ENCODE measurements at regions not wholly inside any gene's neighbourhood (a gene's known extent, or its start where the extent isn't known, plus 50 kb on each side); places are given as distances from the start of the nearest gene placed in this dataset.
"Not testable (repeated sequence)": the region's sequence is repeated elsewhere in the genome, so short reads cannot be mapped to it uniquely, and the experiment has no call there.

DNA sequence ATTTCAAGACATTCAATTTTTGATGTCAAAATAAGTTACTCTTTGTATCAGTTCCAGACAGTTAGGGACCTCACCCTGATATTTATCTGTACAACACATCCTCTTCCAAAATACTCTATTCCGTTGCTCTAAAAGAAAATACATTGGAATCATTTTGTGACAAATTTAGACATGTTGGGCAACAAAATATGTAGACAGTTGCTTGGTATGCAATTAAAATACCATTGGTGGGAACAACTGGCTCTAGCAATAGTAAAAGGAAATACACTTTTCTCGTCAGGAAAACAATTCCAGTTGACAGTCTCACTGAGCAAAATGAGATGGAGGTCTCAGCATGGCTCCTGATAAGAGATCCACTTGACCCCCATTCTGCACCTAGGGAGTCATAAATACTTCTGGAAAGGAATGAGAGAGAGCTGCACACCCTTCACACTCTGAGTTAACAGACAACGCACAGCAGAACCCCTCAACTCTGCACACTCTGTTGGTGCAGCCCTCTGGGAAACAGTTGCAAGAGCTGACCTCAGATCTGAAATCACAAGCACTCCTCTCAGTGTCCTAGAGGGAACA, 171.3 kb upstream of the NT5E start:
- no peak for DNase-seq

DNA sequence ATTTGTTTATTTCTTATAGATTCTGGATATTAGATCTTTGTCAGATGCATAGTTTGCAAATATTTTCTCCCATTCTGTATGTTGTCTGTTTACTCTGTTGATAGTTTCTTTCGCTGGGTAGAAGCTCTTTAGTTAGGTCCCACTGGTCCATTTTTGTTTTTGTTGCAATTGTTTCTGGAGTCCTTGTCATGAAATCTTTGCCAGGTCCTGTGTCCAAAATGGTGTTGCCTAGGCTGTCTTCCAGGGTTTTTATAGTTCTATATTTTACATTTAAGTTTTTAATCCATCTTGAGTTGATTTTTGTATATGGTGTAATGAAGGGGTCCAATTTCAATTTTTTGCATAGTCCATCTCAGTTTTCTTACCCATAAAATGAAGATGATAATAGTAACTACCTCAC, 173.9 kb upstream of the NT5E start:
- DNase-seq, result not testable (repeated sequence)

DNA sequence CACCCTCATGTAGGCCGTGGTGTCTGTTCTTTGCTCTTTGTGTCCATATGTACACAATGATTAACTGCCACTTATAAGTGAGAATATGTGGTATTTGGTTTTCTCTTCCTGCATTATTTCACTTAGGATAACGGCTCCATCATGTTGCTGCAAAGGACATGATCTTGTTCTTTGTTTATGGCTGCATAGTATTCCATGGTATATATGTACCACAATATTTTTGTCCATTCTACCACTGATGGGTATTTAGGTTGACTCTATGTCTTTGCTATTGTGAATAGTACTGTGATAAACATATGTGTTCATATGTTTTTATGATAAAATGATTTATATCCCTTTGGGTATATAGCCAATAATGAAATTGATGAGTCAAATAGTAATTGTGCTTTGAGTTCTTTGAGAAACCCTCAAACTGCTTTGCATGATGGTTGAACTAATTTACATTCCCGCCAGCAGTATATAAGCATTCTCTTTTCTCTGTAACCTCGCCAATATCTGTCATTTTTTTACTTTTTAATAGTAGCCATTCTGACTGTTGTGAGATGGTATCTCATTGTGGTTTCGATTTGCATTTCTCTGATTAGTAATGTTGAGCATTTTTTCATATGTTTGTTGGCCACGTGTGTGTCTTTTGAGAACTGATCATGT, 174.4 kb upstream of the NT5E start:
- no peak for DNase-seq

DNA sequence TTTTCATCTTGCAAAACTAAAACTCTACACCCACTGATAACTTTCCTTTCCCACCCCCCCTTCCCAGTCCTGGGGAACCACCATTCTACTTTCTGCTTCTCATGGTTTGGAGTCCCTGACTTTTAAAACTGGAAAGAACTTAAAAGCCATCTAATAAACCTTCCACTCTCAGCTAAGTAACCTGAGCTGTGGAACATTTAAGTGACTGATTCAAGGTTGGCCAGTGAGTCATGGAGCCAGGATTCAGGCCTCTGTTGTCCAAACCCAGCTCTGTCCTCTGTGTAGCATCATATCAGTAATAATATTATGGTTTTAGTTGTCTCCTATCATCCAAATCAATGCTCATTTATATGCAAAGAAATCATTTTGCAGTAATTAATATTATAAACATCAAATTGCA, 176.0 kb upstream of the NT5E start:
- no peak for DNase-seq

DNA sequence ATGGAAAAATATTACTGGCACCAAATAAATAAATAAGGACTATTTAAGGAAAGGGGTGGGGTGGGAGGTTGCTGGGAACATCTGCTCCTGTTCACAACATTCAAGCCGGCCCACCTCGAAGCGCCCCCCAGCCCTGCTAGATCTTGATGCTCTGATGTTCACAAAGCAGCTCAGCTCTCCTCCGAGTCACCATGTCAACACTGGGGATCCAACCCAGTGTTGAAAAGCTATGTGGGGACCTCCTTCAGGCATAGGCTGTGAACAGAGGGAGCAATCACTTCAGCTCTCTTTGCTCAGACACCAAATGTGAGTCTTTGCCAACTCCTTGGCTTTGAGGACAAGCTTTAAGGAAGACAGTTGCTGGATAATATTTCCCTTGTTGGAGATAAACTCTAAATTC, 176.8 kb upstream of the NT5E start:
- no peak for DNase-seq

DNA sequence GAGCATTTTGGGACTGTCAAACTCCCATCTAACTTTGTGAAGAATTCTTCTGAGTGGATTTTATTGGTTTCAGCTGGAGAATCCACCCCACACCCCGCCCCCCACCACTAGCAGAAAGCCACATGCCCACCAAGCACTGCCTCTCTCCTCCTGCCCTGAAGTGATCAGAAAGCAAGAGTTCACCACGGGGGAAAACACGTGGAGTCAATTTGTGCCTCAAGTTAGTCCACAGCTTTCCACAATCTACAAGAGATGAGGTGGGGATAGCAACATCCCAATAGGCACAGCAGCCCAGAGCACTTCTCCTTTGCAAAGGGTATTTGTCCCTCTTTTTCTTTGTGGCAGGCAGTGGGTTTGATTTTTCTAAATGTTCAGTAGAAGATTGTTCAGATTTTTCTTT, 177.3 kb upstream of the NT5E start:
- DNase-seq, result no peak

DNA sequence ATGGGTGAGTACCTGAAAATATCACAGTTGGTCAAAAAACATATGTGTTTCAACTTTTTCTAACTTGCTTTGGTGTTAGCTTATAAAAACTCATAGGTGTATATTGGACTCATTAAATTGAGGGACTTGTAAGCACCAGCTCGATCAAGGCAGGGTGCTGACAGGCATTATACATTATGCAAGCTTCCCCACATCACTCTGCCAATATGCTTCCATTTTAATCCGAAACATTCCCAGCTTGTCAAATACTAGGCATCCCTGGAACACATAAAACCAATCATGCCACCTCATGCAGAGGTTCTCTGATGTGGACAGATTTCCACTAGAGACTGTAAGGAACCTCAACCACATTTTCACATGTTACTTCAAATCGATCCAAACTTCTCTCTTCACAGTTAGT, 187.3 kb upstream of the NT5E start:
- DNase-seq, result no peak

DNA sequence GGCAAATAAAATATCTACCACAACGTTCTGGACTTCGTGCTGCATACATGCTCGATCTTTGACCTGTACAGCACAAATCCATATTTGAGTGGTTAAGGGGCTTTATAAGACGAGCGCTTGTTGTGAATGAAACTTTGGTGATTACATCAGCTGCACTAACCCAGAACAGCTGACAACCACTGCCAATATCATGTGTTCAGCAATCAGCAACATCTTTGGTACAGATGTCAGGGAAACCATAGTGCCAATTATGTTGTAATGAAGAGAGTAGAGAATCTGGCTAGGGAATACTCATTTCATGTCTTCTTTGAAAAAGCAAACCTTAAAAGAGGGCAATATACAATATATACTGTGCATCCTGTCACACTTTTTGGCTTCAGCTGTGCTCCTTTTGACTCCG, 188.6 kb upstream of the NT5E start:
- DNase-seq, result no peak

DNA sequence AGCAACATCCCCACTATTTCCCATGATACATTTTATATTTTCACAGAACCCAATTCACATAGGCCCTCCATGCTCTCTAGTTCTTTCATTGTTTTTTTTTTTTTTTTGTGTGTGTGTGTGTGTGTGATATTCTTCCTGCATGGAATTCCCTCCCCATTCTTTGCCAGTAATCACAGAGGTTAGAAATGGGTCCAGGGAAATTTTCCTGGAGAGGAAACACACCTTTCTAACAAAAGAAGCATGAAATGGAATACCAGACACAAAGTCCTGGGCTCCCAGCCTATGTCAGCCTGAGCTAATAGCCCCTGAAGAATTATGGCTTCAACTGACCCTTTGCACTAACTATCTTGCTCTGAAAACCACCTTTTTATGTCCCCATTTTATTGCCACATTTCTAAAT, 194.2 kb upstream of the NT5E start:
- no peak for DNase-seq

DNA sequence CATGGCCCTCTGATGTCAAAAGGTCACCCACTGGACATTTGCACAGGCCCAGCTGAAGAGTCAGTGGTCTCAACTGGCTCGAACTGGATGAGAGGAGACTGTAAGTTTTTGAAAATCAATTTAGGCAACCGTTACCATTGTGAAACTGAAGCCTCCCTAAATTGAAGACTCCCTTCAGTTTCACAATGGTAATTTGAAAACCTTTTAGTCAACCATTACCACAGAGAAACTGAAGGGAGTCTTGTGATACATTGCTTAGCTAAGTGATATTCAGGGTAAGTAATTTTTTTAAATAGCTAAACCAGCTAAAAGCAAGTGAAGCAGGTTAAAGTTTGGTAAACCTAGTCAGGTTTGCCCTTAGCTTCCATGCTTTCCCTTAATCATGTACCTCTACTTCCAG, 197.3 kb upstream of the NT5E start:
- no peak for DNase-seq

DNA sequence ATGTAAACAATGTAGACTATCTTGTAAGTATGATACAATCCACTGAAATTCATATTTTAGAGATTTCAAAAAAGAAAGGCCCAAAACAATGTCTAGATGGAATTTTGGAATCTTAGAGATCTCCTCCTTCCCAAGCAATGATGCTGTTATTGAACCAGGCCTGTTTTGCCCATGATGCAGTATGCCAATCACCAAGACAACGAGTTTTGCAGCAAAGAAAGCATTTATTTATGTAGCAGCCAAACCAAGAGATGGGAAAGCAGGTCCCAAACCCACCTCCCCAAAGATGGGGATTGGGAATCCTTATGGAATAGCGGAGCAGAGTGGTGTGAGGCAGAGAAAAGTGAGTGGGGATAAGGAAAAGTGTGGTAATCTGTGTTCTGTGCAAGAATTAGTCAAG, 197.8 kb upstream of the NT5E start:
- DNase-seq, result no peak

DNA sequence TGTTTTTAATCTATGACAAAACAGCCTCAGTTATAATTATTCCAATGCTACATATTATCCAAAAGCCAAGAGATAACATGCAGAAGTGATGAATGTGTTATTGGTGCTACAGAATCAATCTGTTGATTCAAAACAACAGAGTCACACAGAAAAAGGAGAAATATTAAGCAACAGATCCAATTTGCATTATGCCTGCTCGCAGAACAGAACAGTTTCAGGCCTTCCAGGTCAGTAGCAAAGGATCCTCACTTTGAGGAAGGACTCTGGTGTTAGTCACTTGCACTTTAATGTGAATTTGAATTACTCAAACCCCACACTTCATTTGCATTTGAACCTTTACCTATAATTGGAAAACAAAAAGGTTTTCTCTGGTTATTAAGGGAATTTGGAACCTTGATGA, 198.6 kb upstream of the NT5E start:
- no peak for DNase-seq

DNA sequence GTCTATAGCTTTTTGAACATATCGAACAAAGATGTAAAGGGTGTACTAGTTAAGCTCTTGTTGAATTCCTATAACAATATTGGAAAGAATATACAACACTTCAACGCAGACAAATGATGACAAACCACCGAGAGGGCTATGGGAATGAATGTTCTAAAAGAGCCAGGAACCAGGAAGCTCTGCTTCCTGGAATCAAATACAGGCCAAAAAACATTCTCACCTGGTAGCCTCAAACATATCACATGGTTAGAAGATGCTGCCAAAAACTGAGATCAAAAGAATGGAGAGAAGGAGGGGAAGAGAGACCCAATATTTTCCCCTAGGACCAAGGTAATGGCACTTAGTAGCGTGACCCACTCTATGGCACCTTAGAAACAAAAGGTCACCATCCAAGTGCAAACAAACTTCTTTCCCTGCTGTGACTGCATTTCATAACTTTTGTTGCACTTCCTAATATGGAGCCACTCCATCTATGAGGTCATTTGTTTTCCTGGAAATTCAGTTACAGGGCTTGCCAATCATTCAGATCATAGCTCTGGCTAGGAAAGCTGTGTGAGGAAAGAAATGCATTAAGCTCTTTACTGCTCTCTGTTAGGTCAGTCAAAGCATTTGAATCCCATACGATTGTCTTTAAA, 199.2 kb upstream of the NT5E start:
- no peak for DNase-seq

DNA sequence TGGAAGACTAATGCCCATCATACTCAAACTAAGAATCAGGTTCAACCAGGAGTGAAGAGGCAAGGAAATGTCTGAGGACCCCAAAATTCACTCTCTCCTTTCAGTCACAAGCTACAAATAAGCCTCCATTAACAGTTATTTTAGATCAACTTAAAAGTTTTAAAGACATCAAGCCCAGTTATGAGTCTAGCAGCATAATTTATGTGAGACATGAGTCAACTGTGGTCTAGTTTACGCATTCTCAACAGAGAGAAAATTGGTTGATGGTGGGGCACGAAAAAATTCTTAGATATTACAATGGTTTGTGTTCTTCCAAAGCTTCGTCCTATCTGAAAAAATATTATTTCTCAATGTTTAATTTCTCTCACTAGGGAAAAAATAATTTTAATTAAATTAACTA, 204.9 kb upstream of the NT5E start:
- no peak for DNase-seq

DNA sequence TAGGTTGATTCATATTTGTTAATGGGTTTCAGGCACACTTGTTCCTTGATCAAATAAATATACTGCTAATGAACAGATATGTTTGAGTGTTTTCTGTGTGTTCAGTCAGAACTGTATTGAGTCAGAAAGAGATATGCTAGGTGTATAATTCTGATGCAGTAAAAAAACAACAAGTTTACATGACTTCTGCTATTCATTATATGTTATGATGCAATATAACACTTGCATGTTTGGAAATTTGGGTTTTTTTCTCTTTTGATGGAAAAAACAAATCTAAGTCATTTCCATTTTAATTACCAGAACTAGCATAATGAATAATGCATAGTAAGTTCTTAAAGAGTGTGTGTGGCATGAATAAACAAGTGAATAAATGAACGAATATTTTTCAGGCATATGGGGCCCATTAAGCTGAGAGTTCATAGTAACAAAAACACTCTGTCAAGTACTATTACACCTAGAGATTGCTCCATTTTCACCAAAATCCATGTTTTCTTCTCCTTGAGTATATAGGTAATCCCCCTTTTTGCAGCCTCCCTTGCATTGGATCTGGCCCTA, 208.3 kb upstream of the NT5E start:
- no peak for DNase-seq

DNA sequence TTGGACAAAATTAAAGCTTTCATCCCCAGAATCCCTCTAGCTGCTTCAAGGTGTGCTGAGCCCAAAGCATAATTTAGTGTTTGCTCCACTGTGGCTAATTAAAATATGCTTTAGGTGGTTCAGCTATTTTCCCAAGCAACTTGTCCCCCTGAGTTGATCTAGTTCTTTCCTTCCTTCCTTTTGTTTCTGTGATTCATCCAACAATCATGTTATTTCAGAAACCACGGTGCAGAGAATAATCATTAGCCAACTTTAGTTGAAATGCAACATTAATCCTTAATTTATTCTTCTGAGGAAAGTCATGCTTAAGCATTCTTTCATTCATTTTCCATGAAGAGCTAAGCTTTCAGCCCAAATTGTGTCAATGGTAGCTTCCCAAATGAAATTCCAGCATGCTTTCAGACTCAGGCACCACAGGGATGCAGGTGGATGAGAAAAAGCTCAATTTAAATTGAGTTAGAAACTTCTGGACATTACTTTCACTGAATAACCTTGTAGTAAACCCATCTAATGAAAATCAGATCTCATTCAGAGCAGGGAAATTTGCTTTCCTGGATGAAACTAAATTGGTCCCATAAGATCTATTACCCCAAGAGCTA, 209.0 kb upstream of the NT5E start:
- no peak for DNase-seq

DNA sequence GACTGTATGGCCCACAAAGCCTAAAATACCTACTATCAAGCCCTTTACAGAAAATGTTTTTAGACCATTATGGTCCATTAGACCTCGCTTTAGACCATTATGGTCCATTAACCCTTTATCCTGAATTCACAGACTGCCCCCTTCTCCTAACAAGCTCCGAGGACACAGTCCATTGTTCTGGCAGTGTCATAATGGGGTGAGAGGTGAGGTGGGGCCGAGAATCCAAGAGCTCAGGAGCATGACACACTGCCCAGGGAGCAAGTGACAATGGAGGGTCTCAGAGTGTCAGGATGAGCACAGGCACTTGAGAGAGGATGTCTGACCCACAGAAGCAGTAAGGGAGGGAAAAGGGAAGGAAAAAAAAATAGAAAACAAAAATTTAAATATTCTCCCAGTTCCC, 212.4 kb upstream of the NT5E start:
- DNase-seq, result no peak

DNA sequence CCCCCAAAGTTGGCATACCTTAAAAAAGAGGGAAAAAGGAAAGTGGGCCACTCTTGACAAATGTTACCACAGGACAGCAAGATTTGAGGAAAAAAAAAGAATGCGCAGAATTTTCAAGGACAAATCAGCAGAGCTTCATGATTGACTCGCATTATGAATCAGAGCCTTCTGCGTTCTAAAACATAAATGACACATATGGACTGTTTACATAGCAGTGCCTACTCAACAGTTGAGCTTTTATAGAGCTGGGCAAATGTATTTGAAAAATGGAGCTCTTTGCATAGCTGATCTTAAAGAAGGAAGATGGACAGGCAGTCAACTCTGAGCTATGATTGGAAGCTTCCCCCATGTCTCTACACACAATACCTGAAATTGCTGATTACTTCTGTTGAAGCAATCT, 213.2 kb upstream of the NT5E start:
- DNase-seq, result no peak

DNA sequence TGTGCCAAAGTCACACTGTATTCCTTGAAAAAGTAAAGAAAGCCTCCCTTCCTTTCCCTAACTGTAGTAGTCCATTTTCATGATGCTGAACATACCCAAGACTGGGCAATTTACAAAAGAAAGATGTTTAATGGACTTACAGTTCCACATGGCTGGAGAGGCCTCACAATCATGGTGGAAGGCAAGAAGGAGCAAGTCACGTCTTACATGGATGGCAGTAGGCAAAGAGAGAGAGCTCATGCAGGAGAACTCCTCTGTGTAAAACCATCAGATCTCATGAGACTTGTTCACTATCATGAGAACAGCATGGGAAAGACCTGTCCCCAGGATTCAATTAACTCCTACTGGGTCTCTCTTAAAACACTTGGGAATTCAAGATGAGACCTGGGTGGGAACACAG, 222.5 kb upstream of the NT5E start:
- not testable (repeated sequence) for DNase-seq

DNA sequence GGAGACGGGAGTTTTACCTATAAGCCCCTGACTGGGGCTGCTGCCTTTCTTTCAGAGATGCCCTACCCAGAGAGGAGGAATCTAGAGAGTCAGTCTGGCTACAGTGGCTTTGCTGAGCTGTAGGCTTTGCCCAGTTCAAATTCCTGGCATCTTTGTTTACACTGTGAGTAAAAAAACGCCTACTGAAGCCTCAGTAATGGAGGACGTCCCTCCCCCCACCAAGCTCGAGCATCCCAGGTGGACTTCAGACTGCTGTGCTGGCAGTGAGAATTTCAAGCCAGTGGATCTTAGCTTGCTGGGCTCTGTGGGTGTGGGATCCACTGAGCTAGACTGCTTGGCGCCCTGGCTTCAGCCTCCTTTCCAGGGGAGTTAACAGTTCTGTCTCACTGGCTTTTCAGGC, 237.1 kb upstream of the NT5E start:
- not testable (repeated sequence) for DNase-seq

DNA sequence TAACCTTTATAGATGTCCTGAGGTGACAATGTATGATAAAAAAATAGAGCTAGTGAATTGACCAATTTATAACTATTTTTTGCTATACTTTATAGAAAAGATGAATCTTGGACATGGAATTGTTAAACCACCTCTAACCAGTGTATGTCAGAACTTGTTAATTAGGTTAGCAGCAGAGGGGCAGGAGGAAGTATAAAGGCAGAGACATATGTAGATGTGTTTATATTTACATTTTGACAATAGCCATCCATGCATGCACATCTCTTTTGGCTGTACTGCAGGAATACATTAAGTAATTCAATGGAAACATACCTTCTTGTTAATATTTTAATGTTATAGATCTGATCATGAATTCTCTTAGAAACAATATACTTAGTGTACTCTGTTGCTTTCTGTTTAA, 254.6 kb upstream of the NT5E start:
- DNase-seq, result no peak

DNA sequence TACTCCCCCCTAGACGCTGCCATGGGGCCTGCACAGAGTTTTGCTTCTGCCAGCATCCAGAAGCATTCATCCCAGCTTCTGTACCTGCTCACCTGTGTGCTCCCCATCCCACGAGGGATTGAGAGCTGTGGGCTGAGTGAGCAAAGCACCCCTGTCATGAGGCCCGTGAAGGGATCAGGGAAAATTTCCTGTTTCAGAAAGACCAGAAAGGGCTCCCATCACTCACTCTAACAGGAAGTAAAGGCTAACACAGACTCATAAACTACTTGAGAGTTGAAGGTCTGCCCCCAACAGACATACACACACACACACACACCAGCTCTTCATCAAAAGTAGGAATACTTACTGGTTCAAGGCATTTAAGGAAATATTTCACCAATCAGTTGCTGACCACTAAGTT, 256.5 kb upstream of the NT5E start:
- no peak for DNase-seq

DNA sequence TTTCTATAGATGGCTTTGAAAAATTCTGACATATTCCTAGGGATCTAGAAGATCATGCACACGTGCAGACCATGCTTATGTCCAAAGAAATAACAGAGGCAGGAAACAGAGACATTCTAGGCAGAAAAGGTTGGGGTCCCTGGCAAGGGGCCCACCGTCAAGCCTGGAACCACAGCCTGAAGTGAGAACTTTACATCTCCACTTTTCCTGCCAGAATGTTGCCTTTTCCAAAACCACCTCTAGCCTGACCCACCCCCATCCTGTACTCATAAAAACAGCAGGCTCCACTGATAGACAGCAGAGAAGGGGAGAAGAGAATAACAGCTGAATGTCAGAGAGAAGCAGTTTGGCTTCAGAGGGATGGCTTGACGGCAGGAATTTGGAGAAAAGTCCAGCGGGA, 257.3 kb upstream of the NT5E start:
- no peak for DNase-seq

DNA sequence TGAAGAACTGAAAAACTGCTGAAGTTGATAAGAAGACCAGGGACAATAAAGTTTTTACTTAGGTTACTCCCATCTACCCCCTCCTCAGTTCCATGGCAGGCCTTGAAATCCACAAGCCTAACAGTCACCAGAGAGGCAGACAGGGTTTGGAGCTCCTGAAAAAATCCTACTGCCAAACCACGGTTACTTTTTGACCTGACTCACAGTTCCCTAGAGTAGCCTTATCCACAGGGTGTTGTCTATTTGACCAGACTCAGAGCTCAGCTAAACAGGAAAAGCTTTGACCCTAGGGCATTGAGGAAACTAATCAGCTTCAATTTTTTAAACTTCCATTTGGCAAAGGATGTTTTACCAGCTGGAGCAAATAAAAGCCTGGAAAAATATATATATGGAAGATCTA, 257.7 kb upstream of the NT5E start:
- DNase-seq, result no peak

All from CD4-positive, alpha-beta T cell treated with Interleukin-4 for 1 hour (primary cell).